8988T (cell line): ENCODE measurements at regions not wholly inside any gene's neighbourhood (a gene's known extent, or its start where the extent isn't known, plus 50 kb on each side); places are given as distances from the start of the nearest gene placed in this dataset.

Experiments used
- DNase-seq: peaks from one replicate; pipeline ENCODE4 v3.0.0; 2011

DNA sequence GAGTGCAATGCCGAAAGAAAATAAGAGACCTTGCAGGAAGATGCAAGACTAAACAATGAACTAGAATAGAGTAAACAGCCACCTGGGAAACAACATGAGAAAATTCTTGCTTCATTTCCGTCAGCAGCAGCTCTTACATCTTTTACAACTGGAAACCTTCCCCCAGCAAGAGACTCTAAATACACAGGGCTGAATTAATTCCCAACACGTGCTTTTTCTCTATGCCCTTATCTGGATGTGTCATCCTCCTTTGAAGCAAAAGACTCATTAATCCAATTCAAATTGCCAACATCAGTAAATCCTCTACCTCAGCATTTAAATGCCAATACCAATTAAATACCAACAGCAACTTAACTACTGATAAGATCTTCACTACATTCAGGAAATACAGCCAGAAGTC is 99.0 kb upstream of the PDE1C start:
- no peak for DNase-seq

DNA sequence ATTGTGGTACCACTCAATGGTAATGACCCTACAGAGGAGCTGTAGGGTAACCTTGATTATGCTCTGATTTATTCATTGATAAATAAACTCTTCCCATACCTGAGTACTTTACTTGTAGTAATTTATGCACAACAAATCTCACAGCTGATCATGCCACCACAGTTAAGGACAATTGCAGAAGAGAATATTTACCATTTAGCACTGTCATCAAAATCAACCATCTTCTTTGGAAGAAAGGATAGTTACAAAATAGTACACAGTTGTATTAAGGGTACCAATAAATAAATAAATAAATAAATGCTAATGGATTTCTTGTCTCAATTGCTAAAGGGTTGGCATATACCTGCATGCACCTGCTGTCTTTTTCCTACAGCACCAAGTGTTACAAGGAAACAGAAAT is 97.6 kb upstream of the PDE1C start:
- no peak for DNase-seq

DNA sequence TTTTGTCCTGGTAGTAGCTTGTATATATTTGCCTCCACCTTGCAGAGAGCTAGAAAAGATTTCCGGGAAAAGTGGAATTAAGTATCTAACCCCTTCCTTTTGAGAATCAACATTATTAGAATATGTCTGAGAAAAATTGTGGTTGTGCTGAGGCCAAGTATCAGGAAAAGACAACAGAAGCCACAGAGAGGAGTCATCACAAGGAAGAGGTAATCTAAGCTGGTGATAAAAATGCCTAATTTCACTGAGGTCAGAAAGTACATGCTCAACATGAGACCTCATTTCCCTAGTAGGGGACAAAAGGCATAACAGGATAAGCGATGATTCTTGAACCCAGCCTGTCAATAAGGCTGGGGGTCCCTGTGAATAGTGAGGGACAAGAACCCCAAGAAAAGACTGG is 97.0 kb upstream of the PDE1C start:
- no peak for DNase-seq

DNA sequence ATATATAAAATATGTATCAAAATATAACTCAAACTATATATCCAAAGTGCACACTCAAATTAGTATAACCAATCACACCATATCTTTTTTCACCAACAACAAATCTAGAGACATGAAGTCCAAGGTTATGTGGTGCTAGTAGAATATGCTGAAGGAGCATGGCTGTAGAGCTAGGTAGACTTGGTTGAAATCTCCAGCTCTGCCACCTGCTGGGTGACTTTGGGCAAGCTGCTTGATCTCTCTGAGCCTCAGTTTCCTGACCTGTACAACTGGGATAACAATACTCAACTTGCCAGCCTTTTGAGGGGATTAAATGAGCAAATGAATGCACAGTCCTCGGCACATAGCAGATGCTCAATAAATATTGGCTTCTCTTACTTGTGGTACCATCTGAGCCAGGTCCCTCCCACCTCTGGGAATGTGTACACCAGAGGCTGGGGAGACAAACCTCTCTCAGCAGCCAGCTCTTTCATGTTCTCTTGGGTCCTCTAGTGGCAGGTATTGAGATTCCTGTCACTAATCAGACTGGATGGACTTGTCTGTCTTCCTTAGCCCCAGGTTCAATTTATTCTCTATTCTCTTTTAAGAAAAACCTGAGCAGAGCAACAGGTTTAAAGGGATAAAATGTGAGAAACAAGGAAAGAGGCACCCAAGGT is 94.3 kb upstream of the PDE1C start:
- peak; percentile 11 for DNase-seq

DNA sequence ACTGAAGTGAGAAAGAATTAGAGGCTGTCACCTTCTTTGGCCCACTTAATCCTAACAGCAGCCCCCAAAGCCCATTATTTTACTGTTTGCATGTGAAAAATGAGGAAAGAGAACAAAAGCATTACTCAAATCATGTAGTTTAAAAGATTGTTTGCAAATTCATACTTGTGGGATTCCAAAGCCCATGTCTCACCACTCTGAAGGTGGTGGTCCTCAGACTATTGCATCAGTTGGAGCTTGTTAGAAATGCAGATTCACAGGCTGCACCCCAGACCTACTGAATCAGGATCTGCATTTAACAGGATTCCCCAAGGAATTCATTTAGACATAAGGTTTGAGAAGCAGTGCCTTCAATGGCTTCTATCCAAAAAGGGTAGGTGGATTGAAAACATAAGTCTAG is 93.7 kb upstream of the PDE1C start:
- DNase-seq, result no peak

DNA sequence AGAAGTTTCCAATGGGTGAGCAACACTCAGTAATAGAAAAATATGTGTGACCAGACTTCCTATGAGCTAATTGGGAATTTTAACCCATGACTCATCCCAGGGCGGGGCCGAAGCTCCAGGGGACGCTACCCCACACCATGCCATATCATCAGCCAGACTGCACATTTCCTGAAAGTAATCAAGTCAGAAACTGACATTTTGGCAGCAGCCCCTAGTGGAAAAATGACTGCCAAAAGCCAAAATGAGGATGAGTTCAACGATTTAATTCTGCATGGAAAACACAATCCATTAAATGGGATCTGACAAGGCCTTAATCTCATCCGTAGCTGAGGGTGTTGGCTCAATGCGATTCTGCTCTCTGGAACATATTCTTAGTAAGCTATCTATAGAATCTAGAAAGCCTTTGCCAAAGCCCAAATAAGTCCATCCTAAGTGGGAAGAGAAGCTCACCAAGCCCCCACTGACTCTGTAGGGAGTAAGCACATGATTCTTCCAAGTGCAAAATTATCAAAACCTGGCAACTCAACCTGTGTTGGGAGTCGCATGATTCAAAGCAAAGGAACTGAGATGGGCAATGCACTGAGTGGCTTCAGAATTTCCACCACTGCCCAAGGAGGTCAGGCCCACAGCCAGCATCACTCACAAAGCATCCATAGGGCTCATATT is 93.1 kb upstream of the PDE1C start:
- peak; percentile 15 for DNase-seq

DNA sequence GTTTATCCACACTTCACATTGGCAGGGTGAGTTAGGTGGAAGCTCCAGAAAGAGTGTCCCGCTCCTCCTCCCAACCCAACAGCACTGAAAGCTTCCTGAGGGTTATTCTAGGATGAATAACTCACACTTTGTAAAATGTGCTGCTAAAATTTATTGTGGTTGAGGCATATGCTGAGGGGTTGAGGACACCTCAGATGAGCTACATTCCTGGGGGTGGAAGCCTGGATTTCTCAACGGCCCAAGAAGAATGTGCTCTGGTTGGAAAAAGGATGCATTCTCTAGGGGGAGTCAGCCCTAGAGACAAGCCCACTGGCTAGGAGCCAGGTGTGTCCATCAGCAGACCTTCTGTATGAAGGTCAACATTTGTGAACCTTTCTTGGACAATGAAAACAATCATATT is 91.5 kb upstream of the PDE1C start:
- no peak for DNase-seq

DNA sequence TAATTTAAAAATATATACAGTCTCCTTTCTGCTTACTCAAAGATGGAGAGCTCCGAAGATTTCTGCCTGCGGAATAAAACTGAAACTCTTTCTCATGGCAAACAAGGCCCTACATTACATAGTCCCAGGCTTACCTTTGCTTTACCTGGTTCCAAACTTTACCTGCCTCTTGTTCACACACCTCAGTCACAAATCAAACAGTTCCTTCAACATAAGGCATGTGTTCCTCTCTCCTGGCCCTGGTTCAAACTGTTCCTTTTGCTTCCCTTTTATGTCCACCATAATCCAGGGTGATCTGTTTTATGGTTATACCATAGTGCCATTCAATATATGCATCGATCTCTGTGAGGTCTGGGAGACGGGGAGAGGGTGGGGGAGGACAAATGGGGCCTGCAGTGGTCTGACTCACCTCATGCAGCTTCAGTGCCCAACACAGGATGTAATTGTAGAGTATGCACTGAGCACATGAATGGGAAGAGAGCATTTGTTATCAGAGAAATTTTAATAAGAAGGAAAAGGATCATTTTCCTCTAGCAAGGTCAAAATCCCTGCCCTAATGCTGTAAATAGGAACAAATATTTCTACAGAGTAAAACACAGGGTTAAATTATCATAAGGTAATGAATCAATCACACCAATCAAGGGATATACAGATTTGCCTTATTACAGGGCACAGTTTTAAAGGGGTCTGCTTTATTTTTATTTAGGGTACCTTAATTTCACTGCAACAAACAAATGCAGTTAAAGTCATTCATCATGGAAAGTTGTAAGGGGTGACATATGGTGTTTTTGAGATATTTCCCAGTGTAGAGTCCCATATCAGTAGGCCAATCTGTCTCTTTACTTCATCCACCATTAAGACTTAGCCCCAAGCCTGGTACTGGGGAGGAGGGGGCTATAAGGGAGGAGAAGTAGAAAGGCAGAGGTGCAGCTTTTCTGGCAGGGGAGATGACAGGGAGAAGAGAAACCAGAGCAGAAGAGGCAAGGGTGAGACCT is 88.8 kb upstream of the PDE1C start:
- DNase-seq, result no peak

DNA sequence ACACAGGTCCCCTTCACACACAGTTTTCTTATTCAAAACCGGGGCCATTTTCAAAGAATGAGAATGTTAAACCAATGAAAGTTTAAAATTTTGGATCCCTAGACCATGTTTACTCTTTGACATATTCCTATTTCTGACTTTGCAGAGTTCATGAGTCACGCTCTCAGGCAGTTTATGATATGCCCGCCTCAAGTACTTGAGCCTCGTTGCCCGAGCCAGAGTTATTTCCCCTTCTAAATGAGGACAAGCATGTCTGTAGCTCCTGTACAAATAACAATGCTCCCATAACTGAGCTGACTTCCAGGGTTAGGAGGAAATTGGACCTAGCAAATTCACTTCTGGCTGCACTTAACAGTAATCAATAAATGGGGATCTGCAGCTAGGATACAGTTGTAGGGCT is 87.9 kb upstream of the PDE1C start:
- no peak for DNase-seq

DNA sequence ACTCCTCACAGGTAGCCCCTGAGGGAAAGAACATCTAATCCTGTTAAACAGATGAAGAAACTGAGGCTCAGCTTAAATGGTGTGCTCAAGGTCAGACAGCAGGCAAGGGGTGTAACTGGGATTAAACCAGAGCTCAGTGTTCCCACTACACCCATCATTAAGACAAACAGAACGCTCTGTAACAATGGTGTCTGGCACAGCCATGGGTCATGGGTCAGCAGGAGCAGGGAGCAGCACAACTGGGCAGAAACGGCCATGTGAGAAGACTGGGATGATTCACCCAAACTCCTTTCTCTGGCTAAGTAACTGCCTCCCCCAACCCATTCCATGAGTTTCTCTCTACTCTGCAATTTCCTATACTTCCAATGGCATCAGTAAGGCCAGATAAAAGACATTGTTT is 85.5 kb upstream of the PDE1C start:
- no peak for DNase-seq

DNA sequence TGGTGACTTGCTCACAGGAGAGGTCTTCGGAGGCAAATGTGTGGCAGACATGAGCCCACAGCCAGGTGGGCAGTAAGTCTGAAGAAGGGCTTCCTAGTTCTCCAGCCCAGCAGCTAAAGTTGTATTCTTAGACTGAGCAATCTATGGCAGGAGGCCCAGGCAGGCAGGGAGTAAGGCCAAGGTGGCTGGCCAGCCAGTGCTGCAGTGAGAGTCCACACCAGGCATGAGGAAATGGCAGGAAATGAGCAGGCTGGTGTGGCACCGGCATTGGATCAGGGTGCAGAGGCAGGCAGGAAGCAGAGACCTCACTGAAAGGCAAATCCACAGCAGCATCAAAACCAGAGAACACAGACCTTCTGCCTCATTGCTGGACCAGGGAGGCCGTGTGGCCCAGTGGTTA is 84.6 kb upstream of the PDE1C start:
- no peak for DNase-seq

DNA sequence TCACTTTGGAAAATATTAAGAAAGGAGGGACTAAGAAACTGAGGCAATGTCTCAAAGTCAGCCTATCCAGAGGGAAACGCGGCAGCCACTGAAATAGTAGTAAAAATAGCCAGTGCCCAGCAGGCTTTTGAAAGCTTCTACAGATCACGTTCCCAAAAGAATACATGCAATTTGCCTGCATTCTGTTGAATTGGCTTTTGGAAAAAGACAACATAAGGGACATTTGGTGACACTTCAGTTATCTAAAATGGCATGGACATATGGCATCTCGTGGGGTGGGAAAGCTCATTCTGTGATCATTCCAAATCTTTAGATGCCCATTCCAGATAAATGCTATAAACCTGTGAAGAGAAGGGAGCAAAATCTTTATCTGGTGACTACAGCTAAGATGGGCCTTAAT is 82.8 kb upstream of the PDE1C start:
- no peak for DNase-seq

DNA sequence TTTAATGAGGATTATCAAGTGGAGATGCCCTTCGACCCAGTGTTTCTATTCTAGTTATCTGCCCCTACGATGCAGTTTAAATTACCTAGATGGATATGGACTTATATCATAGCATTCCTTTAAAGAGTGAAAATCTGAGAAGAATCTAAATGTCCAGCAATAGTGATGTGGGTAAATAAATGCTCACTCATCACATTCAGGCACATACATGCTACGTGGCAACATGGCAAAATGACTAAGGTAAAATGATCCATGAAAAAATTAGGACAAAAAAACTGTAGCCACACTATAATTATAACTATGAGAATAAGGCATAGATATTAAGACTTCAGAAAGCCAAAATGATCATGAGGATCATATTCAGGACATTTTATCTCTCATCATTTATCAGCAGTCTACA is 82.4 kb upstream of the PDE1C start:
- DNase-seq, result no peak

DNA sequence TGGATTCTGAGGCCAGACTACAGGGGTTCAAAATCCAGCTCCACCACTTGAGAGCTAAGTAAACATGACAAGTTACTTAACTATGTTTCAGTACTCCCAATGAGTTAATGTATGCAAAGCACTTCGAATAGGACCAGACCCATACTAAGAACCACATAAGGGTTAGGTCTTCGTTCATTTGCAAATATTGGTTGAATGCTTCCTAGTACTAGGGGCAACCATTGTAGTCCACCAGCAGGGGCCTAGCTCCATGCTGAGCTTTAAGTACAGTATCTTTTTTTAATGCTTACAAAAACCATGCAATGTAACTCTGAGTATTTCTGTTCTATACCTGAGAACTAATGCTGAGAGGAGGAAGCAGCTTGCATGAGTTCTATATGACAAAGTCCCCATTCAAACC is 80.4 kb upstream of the PDE1C start:
- DNase-seq, result no peak

DNA sequence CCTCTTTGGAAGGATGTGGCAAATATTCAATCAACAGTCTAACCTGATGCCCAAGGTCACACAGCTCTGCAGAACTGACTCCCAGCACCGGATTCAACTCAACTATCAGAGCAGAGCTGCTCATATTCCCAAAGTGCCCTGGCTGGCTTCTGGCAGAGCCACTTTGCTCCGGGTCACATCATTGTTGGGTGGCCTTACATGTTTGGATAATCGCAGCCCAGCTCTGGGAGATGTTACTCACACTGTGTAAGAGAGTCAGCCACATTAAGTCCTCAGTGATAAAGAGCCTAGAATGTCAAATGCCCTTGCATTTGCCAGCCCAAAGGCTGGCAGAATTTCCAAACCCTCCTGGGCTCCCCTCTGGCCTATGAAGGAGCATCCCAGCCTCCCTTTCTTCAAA is 79.8 kb upstream of the PDE1C start:
- no peak for DNase-seq

DNA sequence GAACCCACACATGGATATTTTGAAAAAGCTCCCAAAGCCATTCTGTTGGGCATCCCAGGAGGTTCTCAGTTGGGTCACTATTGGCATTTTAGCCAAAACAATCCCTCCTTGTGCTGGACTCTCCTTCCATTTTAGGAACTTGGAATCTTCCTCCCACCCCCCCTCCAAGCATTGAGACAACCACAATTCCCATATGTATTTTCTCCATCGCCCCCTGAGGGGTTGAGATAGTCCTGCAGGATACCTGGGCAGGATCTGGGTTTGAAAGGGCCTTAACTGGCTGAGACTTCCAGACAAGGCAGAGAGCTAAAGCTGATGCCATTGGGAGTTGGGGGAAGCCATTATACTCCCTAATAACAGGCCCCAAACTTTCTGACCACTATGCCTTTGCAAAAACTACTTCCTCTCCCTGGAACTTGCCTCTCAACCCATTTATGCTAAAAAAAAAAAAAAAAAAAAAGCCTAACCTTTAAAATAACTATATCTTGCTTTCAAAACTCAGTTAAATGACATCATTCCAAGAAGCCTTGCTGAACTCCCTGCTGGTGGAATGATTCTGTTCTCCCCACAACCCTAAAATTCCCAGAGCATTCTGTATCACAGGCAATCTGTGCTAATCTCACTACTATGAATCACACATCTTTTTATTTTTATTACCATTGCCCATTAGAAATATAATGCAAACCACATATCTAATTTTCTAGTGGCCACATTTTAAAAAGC is 77.5 kb upstream of the PDE1C start:
- no peak for DNase-seq

DNA sequence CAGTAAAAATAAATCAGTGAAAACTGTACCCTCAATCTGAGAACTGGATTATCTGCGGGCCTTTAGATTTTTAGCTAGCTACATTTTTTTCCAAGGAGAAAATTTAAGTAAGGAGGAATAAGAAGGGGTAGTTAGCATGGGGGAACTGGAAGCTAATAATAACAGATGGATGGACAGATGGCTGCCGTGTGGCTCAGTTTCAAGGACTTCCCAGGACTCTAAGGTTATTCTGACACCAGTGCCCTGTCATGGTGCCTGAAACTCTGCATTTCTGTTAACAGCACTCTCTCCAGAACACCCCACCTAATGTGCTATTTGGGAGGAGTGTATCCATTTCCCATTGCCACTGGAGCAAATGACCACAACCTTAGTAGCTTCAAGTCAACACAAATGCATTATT is 75.7 kb upstream of the PDE1C start:
- no peak for DNase-seq

DNA sequence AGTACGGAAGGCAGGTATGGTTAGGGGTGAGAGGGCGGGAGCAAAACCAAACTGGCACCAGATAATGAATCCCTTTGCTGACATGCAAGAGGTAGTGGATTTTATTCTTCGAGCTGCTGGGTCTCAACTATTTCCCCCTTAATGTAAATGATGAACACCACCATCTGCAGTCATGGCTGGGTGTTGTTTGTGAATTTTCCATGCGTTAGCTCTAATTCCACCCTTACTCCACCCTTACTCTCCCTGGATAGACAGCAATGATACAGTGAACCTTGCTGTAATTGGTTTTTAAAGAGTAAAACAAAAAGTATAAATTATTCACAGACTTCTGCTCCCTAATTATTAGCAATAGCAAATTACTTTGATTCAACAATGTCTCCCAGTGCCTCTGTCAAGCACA is 74.5 kb upstream of the PDE1C start:
- no peak for DNase-seq

DNA sequence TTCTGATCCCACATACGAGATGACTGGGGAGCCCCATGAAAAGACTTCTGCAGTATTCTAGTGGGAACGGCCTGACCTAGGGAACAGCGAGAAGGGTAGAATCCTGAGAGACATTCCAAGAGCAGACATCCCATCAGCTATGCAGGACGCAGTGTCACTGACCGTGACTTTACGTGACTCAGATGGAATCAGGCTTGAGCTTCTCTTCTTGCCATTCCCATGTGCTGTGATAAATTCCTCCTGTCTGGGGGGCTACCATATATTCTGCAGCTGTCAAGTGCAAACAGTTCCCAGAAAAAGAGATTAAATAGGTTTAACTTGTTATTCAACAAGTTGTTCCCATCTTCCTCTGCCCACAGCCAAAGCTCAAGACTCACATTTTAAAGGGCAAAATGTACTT is 73.1 kb upstream of the PDE1C start:
- DNase-seq, result no peak

DNA sequence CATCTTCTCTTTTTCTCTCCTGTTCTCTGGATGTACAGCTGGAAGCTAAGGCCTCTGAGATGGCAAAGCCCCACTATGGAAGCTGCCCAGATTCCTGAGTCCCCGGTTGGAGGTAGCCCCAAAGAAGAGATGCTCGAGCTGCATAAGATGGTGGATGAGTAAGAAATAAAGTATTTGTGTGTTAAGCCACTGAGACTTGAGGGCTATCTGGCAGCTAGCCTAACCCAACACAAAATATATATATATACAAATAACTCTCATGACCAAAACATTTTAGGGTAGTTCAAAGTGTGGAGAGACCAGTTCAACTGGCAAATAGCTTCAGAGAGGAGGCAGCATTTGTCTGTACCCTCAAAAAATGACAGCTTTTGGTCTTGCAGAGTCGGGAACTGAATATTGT is 72.4 kb upstream of the PDE1C start:
- no peak for DNase-seq

DNA sequence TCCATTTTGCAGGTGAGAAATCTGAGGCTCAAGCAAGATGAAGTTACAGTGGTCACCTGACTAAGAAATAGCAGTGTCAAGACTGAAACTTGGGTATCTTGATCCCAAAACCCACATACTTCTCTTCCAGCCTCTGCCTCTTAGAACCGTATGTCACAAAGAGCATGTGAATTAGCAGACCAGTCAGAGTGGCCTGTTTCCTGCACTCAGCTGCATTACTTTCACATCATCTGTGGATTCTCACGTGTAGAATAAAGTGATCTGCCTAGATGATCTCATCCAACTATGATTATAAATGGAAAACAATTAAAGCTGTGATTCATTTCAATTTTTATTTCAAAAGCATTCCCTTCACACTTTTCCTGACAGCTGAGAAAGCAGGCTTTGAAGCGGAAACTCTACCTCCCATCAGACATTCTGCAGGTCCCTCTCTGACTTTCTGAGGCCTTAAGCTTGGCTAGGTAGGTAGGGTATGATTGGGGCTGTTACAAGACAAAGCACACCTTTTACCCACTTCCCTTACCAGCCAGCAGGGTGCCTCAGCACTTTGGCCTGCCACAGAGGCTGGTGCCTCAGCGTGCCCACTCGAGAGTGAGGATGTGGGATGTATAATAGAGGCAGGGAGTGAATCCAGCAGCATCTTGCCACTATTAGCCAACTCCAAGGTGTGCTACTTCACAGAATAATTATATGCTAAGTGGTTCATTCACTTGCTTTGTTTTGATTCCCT is 70.2 kb upstream of the PDE1C start:
- no peak for DNase-seq

DNA sequence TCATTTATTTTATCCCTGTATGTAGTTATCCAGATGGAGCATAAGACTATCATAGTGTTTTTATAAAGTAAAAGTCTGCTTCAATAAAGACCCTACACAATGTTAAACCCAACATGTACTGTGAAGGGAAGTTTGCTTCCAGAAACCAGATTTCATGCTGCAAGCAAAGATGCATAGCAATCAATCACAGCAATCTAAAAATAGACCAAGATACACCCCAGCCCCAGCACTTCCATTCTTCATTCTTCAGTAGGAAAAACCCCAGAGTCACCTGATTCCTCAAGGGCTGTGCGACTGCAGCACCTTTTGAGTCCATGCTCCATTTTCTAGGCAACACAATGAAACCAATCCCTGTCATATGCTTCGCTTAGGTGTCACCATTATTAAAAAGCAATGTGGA is 66.9 kb upstream of the PDE1C start:
- DNase-seq, result no peak

DNA sequence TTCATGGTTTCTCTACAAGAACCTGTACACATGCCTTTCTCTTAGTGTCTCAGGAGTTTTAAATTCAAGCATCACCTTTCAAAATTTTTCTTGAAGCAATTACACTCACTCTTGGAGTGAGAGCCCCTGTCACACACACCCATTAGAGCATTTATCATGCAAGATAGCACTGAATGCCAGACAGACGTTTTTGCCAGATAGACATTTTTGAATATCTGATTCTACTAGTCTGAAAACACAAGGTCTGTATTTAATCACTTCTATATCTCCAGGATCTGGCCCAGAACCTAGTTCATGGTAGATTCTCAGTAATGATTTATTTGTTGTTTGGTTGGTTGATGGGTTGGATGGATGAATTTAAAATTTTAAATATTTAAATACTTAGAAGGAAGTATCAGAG is 60.9 kb upstream of the PDE1C start:
- DNase-seq, result no peak
